HUES48 (cell line): ENCODE measurements at regions not wholly inside any gene's neighbourhood (a gene's known extent, or its start where the extent isn't known, plus 50 kb on each side); places are given as distances from the start of the nearest gene placed in this dataset.
"Not testable (repeated sequence)": the region's sequence is repeated elsewhere in the genome, so short reads cannot be mapped to it uniquely, and the experiment has no call there.

Source experiments
- H3K27ac ChIP-seq: one replicate; pipeline ENCODE4 v1.7.0; 2013; ENCODE audit warnings: low read depth, low read length, inconsistent platforms
- H3K27me3 ChIP-seq: 2 replicates; pipeline ENCODE4 v1.6.1; 2013; ENCODE audit warnings: mild to moderate bottlenecking, low read length; ENCODE audit not compliant: control insufficient read depth, insufficient read depth
- H3K36me3 ChIP-seq: 2 replicates; pipeline ENCODE4 v1.6.1; 2013; ENCODE audit warnings: low read length; ENCODE audit not compliant: control insufficient read depth, insufficient read depth
- H3K4me1 ChIP-seq: 2 replicates; pipeline ENCODE4 v1.6.1; 2013; ENCODE audit warnings: mild to moderate bottlenecking, low read length; ENCODE audit not compliant: control insufficient read depth, insufficient read depth
- H3K4me3 ChIP-seq: 2 replicates; pipeline ENCODE4 v1.5.1; 2013; ENCODE audit warnings: mild to moderate bottlenecking, low read depth, low read length
- H3K9ac ChIP-seq: 2 replicates; pipeline ENCODE4 v1.6.1; 2013; ENCODE audit warnings: mild to moderate bottlenecking, low read depth, low read length, moderate library complexity
- H3K9me3 ChIP-seq: 2 replicates; pipeline ENCODE4 v1.6.1; 2013; ENCODE audit warnings: low read length; ENCODE audit not compliant: control insufficient read depth, insufficient read depth

DNA sequence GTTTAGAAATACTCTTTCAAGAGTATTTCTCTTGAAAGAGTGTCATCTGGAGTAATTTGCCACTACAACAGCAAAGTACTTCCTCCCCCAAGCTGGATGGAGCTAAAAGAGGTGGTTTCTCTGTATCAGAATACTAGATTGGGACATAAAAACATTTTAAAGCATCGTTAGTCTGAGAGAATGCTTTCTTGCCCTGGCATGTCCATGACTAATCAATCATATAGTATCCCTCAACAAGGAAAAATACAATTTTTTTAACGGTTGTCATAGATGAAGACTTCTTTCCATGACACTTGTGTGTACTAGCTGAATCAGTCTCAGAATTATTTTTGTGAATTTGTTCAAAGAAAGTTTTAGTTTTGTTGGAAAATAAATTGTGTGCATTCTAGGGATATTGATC, 237.9 kb downstream of the NEBL start:
- H3K36me3 ChIP-seq, result no peaks in the 10 kb centered on the region
- no peak overlapping the region for H3K27ac ChIP-seq
- H3K4me1 ChIP-seq, result no peaks in the 10 kb centered on the region
- no peaks in the 10 kb centered on the region for H3K27me3 ChIP-seq
- H3K9me3 ChIP-seq, result peaks cover 8% of the 10 kb centered on the region
- no peak overlapping the region for H3K4me3 ChIP-seq
- no peak overlapping the region for H3K9ac ChIP-seq

DNA sequence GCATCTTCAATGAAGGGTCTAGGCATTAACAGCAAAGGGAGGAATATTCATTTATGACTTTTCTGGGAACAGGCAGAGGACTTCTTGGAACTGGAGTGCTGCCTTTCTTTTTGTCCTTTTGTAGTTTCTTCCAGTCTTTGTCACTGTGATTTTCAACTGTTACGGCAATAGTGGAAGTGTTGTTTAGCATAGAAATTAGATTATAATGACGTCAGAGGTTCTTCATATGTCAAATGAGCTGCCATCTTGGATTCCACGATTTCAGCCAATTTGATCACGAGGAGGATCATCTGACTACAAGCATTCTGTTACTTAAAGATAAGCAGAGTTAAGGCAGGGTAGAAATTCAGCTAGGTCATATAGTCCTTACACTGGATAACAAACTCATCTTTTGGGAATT, 239.0 kb downstream of the NEBL start:
- Histone ChIP-seq H3K4me3 (no peak overlapping the region), H3K36me3 (no peaks in the 10 kb centered on the region), H3K27ac (no peak overlapping the region), H3K27me3 (no peaks in the 10 kb centered on the region), H3K4me1 (no peaks in the 10 kb centered on the region), H3K9ac (no peak overlapping the region), H3K9me3 (peaks cover 7% of the 10 kb centered on the region)

- Histone ChIP-seq H3K9ac (no peak overlapping the region), H3K27ac (no peak overlapping the region), H3K36me3 (no peaks in the 10 kb centered on the region), H3K4me1 (no peaks in the 10 kb centered on the region), H3K9me3 (no peaks in the 10 kb centered on the region), H3K4me3 (no peak overlapping the region), H3K27me3 (no peaks in the 10 kb centered on the region)
Measured at GRCh38 chr10:20656886-20657285, 240.2 kb downstream of the NEBL start.

GRCh38 chr10:20652424-20652823, 244.7 kb downstream of the NEBL start:
- H3K9ac ChIP-seq, H3K9me3 ChIP-seq, H3K27ac ChIP-seq, H3K4me3 ChIP-seq, H3K36me3 ChIP-seq, H3K27me3 ChIP-seq, H3K4me1 ChIP-seq: not testable (repeated sequence)

DNA sequence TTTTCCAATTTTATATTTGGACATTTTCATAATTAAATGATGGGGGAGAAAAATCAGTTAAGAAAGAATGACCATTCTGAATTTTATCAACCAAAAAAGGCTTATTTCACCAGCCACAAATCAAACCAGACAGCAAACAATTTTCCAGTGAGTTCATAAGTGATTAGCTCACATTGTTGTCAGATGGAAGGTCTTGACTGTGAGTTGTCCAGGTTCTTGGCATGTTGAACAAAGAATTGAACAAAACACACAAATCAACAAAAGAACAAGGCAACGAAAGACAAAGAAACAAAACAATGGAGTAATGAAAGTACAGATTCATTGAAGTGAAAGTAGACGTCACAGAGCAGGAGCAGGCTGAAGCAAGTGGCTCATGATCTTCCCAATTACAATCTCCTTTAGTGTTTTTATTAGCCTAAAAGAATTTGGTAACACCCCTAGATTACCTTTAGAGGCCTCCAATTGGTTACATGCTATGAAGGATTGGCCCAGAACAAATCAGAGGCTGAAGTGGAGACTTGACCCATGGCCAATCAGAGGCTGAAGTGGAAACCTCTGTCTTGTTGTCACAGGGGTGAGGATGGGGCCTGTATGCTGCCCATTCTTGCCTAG, 248.7 kb downstream of the NEBL start:
- Histone ChIP-seq H3K27me3 (no peaks in the 10 kb centered on the region), H3K4me1 (no peaks in the 10 kb centered on the region), H3K4me3 (no peak overlapping the region), H3K9me3 (no peaks in the 10 kb centered on the region), H3K9ac (no peak overlapping the region), H3K27ac (no peak overlapping the region), H3K36me3 (no peaks in the 10 kb centered on the region)

DNA sequence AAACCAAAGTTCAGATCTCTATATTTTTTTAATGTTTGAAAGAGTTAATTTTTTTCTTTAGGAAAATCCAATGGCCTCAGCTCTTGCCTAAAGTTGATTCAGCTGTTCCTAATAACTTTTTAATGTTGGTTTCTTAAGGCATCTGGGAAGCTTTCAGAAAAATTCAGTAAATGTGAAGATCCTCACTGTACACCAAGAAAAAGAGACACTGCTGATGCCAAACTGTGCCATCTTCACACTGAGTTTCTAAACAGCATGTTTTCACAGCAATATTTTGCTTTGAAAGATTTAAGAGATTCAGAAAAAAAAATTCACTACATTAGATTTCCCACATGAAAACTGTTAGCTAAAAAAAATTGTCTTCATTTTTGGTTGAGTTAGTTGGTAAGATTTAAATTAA, 249.4 kb downstream of the NEBL start:
- no peak overlapping the region for H3K9ac ChIP-seq
- H3K36me3 ChIP-seq, result no peaks in the 10 kb centered on the region
- H3K27me3 ChIP-seq, result no peaks in the 10 kb centered on the region
- H3K9me3 ChIP-seq, result no peaks in the 10 kb centered on the region
- no peak overlapping the region for H3K27ac ChIP-seq
- H3K4me3 ChIP-seq, result no peak overlapping the region
- no peaks in the 10 kb centered on the region for H3K4me1 ChIP-seq

DNA sequence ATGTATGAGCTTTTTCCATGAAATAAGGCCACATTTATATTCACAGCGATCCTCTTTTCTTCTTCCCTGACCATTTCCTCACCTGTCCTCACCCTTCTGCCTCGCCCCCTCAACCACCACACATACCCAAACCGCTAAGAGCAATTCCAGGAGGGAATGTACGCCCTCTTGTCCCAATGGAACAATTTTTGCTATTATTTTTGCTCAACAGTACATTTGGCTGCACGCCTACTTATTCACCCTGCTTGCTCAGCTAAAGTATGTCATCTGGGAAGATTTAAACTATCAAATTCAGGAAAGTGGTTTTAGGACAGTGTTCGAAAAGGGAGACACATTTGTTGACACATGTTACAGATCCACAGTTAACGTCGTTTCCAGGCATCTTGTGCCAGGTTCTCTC, 252.7 kb downstream of the NEBL start:
- no peaks in the 10 kb centered on the region for H3K4me1 ChIP-seq
- H3K27me3 ChIP-seq, result no peaks in the 10 kb centered on the region
- no peak overlapping the region for H3K9ac ChIP-seq
- H3K9me3 ChIP-seq, result no peaks in the 10 kb centered on the region
- H3K4me3 ChIP-seq, result no peak overlapping the region
- no peak overlapping the region for H3K27ac ChIP-seq
- no peaks in the 10 kb centered on the region for H3K36me3 ChIP-seq

DNA sequence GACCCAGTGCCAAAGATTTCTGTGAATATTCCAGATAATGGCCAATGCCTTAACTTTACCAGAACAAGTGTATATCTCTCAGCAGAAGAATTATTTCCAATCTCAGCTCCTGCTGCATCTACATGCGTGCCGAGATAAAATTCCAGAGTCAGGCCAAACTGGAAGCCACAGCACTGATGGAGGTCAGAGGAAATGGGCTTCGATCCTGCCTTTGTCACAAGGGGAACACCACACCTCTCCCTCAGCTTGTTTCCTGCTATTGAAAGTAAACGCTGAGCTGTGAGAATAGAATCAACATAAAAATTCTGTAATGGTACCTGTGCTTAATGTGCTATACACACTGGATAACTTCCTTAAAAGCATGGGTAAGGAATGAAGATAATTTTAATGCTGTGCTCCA, 255.5 kb downstream of the NEBL start:
- no peak overlapping the region for H3K4me3 ChIP-seq
- H3K36me3 ChIP-seq, result no peaks in the 10 kb centered on the region
- H3K9me3 ChIP-seq, result no peaks in the 10 kb centered on the region
- no peak overlapping the region for H3K9ac ChIP-seq
- no peak overlapping the region for H3K27ac ChIP-seq
- H3K27me3 ChIP-seq, result no peaks in the 10 kb centered on the region
- no peaks in the 10 kb centered on the region for H3K4me1 ChIP-seq

DNA sequence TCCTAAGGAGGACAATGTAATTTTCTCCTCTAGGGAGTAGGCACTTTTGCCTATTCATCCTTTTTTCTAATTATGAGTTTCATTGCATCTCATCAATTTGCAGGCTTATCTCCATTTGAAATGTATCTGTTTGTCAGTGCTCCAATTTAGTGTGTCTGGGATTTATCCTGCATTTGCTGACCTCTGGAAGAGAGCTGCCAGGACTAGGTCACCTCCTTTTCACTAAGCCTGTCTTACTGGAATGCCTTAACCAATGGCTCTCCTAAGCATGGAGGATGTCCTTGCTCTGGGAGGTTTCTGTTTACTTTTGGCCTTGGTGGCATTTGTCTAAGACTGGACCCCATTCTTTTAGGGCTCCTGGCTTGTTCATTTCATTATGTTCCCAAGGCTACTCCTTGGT, 261.5 kb downstream of the NEBL start:
- Histone ChIP-seq H3K9me3 (no peaks in the 10 kb centered on the region), H3K36me3 (no peaks in the 10 kb centered on the region), H3K4me3 (no peak overlapping the region), H3K4me1 (peaks cover 2% of the 10 kb centered on the region; the same call in 1 of the 2 replicates), H3K9ac (no peak overlapping the region), H3K27ac (no peak overlapping the region), H3K27me3 (no peaks in the 10 kb centered on the region)

DNA sequence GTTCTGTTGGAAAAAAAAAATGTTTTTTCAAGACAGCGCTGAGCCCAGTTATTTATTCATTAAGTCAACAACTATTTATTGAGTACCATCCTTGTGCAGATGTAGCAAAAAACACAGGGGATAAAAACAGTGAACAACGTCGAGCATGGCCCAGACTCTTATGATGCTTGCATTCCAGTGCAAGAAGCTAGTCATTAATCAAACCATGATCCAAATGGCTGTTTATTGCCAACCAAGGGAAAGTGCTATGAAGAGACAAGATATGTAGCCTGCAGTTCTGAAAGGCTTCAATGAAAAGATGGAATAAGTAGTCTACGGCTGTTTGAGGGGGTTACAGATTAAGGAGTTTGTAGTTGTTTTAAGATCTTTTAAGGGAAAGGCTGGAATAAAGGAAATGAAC, 262.3 kb downstream of the NEBL start:
- no peak overlapping the region for H3K4me3 ChIP-seq
- no peak overlapping the region for H3K9ac ChIP-seq
- no peaks in the 10 kb centered on the region for H3K9me3 ChIP-seq
- H3K36me3 ChIP-seq, result no peaks in the 10 kb centered on the region
- H3K4me1 ChIP-seq, result peaks cover 7% of the 10 kb centered on the region; the same call in 1 of the 2 replicates
- no peaks in the 10 kb centered on the region for H3K27me3 ChIP-seq
- H3K27ac ChIP-seq, result no peak overlapping the region

- H3K4me1 ChIP-seq, result peaks cover 7% of the 10 kb centered on the region; the same call in 1 of the 2 replicates
- H3K36me3 ChIP-seq, result no peaks in the 10 kb centered on the region
- no peaks in the 10 kb centered on the region for H3K27me3 ChIP-seq
- no peak overlapping the region for H3K27ac ChIP-seq
- H3K9me3 ChIP-seq, result no peaks in the 10 kb centered on the region
- H3K4me3 ChIP-seq, result no peak overlapping the region
- no peak overlapping the region for H3K9ac ChIP-seq
Measured at GRCh38 chr10:20633714-20634113, 263.4 kb downstream of the NEBL start.

- Histone ChIP-seq H3K9me3 (no peaks in the 10 kb centered on the region), H3K27ac (no peak overlapping the region), H3K4me3 (no peak overlapping the region), H3K9ac (no peak overlapping the region), H3K36me3 (no peaks in the 10 kb centered on the region), H3K27me3 (no peaks in the 10 kb centered on the region), H3K4me1 (peaks cover 7% of the 10 kb centered on the region; the same call in 1 of the 2 replicates)
Measured at GRCh38 chr10:20632696-20633095, 264.4 kb downstream of the NEBL start.
